Upper lobe of left lung (tissue), 4 donors: ENCODE measurements at regions not wholly inside any gene's neighbourhood (a gene's known extent, or its start where the extent isn't known, plus 50 kb on each side); places are given as distances from the start of the nearest gene placed in this dataset.

Experiments
- POLR2A ChIP-seq, 4 donors: fragments of 450-650 bp; IDR thresholded peaks; one replicate each; pipeline ENCODE4 v1.5.1; 2016 to 2017; ENCODE audit warnings: antibody characterized with exemption in 4 of 4, mild to moderate bottlenecking in 2 of 4
- TF ChIP-seq, protein P1 (sequence below), 6 experiments: fragments of 450-650 bp in 4 of 6; fragments of 200-600 bp in 2 of 6; sonication (generic) in 2 of 6; IDR thresholded peaks; one replicate each; pipeline ENCODE4 v1.5.1; 2016 to 2019; ENCODE audit warnings: antibody characterized with exemption in 6 of 6

DNA sequence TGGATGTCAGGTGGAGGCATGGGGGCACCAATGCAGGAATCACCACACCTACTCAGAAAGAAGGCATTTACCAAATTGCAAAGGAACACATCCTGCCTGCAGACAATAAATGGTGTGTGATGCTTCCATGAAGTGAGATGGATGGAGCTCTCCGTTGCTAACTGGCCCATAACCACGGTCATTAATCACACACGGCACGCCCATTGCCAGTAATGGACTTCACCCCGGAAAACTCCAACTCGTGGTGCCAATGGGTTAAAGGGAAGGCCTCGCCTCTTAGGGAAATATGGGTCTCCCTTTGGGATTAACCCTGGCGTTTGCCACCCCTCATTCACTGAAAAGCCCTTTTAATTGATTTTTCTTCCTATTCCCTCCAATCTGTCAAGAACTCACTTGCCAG is 443.1 kb upstream of the DAB1 start:
- TF ChIP-seq, protein P1, sequence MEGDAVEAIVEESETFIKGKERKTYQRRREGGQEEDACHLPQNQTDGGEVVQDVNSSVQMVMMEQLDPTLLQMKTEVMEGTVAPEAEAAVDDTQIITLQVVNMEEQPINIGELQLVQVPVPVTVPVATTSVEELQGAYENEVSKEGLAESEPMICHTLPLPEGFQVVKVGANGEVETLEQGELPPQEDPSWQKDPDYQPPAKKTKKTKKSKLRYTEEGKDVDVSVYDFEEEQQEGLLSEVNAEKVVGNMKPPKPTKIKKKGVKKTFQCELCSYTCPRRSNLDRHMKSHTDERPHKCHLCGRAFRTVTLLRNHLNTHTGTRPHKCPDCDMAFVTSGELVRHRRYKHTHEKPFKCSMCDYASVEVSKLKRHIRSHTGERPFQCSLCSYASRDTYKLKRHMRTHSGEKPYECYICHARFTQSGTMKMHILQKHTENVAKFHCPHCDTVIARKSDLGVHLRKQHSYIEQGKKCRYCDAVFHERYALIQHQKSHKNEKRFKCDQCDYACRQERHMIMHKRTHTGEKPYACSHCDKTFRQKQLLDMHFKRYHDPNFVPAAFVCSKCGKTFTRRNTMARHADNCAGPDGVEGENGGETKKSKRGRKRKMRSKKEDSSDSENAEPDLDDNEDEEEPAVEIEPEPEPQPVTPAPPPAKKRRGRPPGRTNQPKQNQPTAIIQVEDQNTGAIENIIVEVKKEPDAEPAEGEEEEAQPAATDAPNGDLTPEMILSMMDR (IDR thresholded peaks at IDR 0.05): no peak
- TF ChIP-seq POLR2A (IDR thresholded peaks at IDR 0.05): no peak
